H9 (cell line): ENCODE measurements at regions not wholly inside any gene's neighbourhood (a gene's known extent, or its start where the extent isn't known, plus 50 kb on each side); places are given as distances from the start of the nearest gene placed in this dataset.

Experiments
- DNase-seq: peaks from one replicate; pipeline ENCODE4 v3.0.0-alpha.2; 2017
- H2AFZ ChIP-seq: one replicate; pipeline ENCODE4 v1.6.1; 2013; ENCODE audit warnings: mild to moderate bottlenecking, low read length, control low read depth, moderate library complexity
- H2AK5ac ChIP-seq: 2 replicates; pipeline ENCODE4 v1.6.1; 2013; ENCODE audit warnings: low read length, control low read depth, mixed read lengths; ENCODE audit not compliant: insufficient read length
- H2BK120ac ChIP-seq: one replicate; pipeline ENCODE4 v1.6.1; 2013; ENCODE audit warnings: low read depth, mild to moderate bottlenecking, low read length, control low read depth, inconsistent platforms; ENCODE audit not compliant: poor library complexity, severe bottlenecking
- H2BK12ac ChIP-seq: 2 replicates; pipeline ENCODE4 v1.6.1; 2013; ENCODE audit warnings: low read length, control low read depth, mixed read lengths, low read depth; ENCODE audit not compliant: insufficient read length
- H2BK15ac ChIP-seq: 2 replicates; pipeline ENCODE4 v1.6.1; 2013; ENCODE audit warnings: low read depth, low read length, control low read depth
- H2BK20ac ChIP-seq: one replicate; pipeline ENCODE4 v1.6.1; 2013; ENCODE audit warnings: low read depth, mild to moderate bottlenecking, low read length, control low read depth, inconsistent platforms; ENCODE audit not compliant: poor library complexity, severe bottlenecking
- H2BK5ac ChIP-seq: 2 replicates; pipeline ENCODE4 v1.6.1; 2013; ENCODE audit warnings: low read length, control low read depth, mixed read lengths; ENCODE audit not compliant: insufficient read length
- H3K14ac ChIP-seq: 2 replicates; pipeline ENCODE4 v1.6.1; 2013; ENCODE audit warnings: low read length, control low read depth; ENCODE audit not compliant: insufficient read depth
- H3K18ac ChIP-seq: 2 replicates; pipeline ENCODE4 v1.6.1; 2013; ENCODE audit warnings: low read depth, mild to moderate bottlenecking, mixed read lengths, low read length, control low read depth; ENCODE audit not compliant: insufficient read length
- H3K23ac ChIP-seq: 2 replicates; pipeline ENCODE4 v1.6.1; 2013; ENCODE audit warnings: low read length, control low read depth, mixed read lengths, low read depth; ENCODE audit not compliant: insufficient read length
- H3K23me2 ChIP-seq: 2 replicates; pipeline ENCODE4 v1.6.1; 2013; ENCODE audit warnings: low read depth, mild to moderate bottlenecking, mixed read lengths, low read length, control low read depth; ENCODE audit not compliant: insufficient read length, poor library complexity, severe bottlenecking
- H3K27ac ChIP-seq: 2 replicates; pipeline ENCODE4 v1.5.1; 2013; ENCODE audit warnings: low read length, control low read depth, mixed read lengths, low read depth; ENCODE audit not compliant: insufficient read length
- H3K27me3 ChIP-seq: 2 replicates; pipeline ENCODE4 v1.6.1; 2013; ENCODE audit warnings: low read length, control low read depth, inconsistent platforms; ENCODE audit not compliant: insufficient read depth
- H3K4ac ChIP-seq: 2 replicates; pipeline ENCODE4 v1.6.1; 2013; ENCODE audit warnings: low read depth, mild to moderate bottlenecking, control low read depth, inconsistent platforms, low read length, moderate library complexity
- H3K4me1 ChIP-seq: 2 replicates; pipeline ENCODE4 v1.6.1; 2013; ENCODE audit warnings: low read length, control low read depth, inconsistent platforms; ENCODE audit not compliant: insufficient read depth
- H3K4me2 ChIP-seq: 2 replicates; pipeline ENCODE4 v1.6.1; 2013; ENCODE audit warnings: low read length, control low read depth, mixed read lengths; ENCODE audit not compliant: insufficient read length, insufficient read depth
- H3K56ac ChIP-seq: 2 replicates; pipeline ENCODE4 v1.6.1; 2013; ENCODE audit warnings: low read depth, mild to moderate bottlenecking, mixed read lengths, low read length, control low read depth; ENCODE audit not compliant: insufficient read length
- H3K79me1 ChIP-seq: 2 replicates; pipeline ENCODE4 v1.6.1; 2013; ENCODE audit warnings: low read depth, mild to moderate bottlenecking, moderate library complexity, low read length, control low read depth, inconsistent platforms; ENCODE audit not compliant: insufficient read depth, poor library complexity, severe bottlenecking
- H3K79me2 ChIP-seq: 2 replicates; pipeline ENCODE4 v1.6.1; 2013; ENCODE audit warnings: low read length, control low read depth, inconsistent platforms; ENCODE audit not compliant: insufficient read depth
- H3K9ac ChIP-seq: 2 replicates; pipeline ENCODE4 v1.6.1; 2013; ENCODE audit warnings: low read length, control low read depth, mixed read lengths; ENCODE audit not compliant: insufficient read length; ENCODE audit errors: extremely low read depth
- H3K9me3 ChIP-seq: one replicate; pipeline ENCODE4 v1.6.1; 2013; ENCODE audit warnings: low read depth, low read length, inconsistent platforms; ENCODE audit not compliant: control insufficient read depth
- H3T11ph ChIP-seq: one replicate; pipeline ENCODE4 v1.6.1; 2013; ENCODE audit warnings: mild to moderate bottlenecking, low read length, control low read depth, inconsistent platforms
- H4K20me1 ChIP-seq: one replicate; pipeline ENCODE4 v1.6.1; 2013; ENCODE audit not compliant: control insufficient read depth, insufficient read length, insufficient read depth
- H4K5ac ChIP-seq: 2 replicates; pipeline ENCODE4 v1.6.1; 2013; ENCODE audit warnings: low read depth, mild to moderate bottlenecking, mixed read lengths, low read length, control low read depth; ENCODE audit not compliant: insufficient read length
- H4K8ac ChIP-seq: replicated peaks from 2 replicates; pipeline ENCODE4 v1.6.1; 2013; ENCODE audit warnings: low read length, control low read depth, mixed read lengths, low read depth; ENCODE audit not compliant: insufficient read length
- H4K91ac ChIP-seq: 2 replicates; pipeline ENCODE4 v1.6.1; 2013; ENCODE audit warnings: low read depth, mild to moderate bottlenecking, moderate library complexity, mixed read lengths, low read length, control low read depth; ENCODE audit not compliant: insufficient read length
- H3K27ac Mint-ChIP-seq, 3 experiments: 2 replicates in 2 of 3; 3 replicates in 1 of 3; pipeline ENCODE4 v1.8.0; 2020 to 2021; ENCODE audit warnings: mixed read lengths in 3 of 3, mild to moderate bottlenecking in 1 of 3, moderate library complexity in 1 of 3
- H3K27me3 Mint-ChIP-seq: 2 replicates; pipeline ENCODE4 v1.8.0; 2021; ENCODE audit warnings: low read depth, mild to moderate bottlenecking, moderate library complexity, mixed read lengths
- H3K36me3 Mint-ChIP-seq, 3 experiments: 2 replicates in 2 of 3; 3 replicates in 1 of 3; pipeline ENCODE4 v1.8.0; 2020 to 2021; ENCODE audit warnings: low read depth in 3 of 3, mixed read lengths in 3 of 3; ENCODE audit not compliant: insufficient read depth in 1 of 3
- H3K4me1 Mint-ChIP-seq, 2 experiments: 2 replicates each; pipeline ENCODE4 v1.8.0; 2020; ENCODE audit warnings: mixed read lengths in 2 of 2
- H3K4me3 Mint-ChIP-seq, 2 experiments: 2 replicates in 1 of 2; 3 replicates in 1 of 2; pipeline ENCODE4 v1.8.0; 2020 to 2021; ENCODE audit warnings: mild to moderate bottlenecking in 2 of 2, mixed read lengths in 2 of 2, moderate library complexity in 1 of 2
- H3K9me3 Mint-ChIP-seq, 2 experiments: 2 replicates in 1 of 2; 3 replicates in 1 of 2; pipeline ENCODE4 v1.8.0; 2020; ENCODE audit warnings: mild to moderate bottlenecking in 2 of 2, mixed read lengths in 2 of 2, moderate library complexity in 1 of 2
- WGBS: extraction: QIAGEN DNeasy Blood & Tissue Kit; methylation state at CpG from one replicate; pipeline ENCODE4 v1.1.7; 2013; ENCODE audit warnings: missing lambda C conversion rate, low lambda C conversion rate, mixed read lengths; ENCODE audit not compliant: insufficient read length; ENCODE audit errors: extremely low coverage; 5-methylcytosine and 5-hydroxymethylcytosine counted together
- TF ChIP-seq, protein P1 (sequence below): fragments of 200-600 bp; sonication (generic); conservative IDR thresholded peaks from 3 replicates; pipeline ENCODE4 v1.8.0; 2021; ENCODE audit warnings: antibody characterized with exemption, mild to moderate bottlenecking

DNA sequence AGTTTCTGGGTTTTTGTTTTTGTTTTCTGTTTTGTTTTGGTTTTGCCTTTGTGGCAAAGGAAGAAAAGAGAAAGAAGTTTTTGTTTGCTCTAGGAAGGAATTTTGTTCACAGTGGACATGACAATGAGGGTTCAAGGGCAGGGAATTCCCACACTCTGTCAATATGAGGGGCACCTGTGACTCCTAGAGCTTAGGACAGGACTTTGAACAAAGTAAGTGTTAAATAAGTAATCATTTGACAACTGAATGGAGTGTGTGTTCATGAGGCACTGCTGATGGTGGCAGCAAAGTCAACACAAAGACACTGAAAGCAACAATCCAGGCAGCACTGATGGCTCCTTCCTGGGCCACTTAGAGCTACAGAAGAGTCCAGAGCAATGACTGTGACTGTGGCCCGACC is 1381.1 kb upstream of the LRRTM3 start:
- no peak overlapping the region for H3K4ac ChIP-seq
- Mint-ChIP-seq H3K27me3 (no peaks in the 10 kb centered on the region), H3K27ac (no peak overlapping the region), H3K9me3 (no peaks in the 10 kb centered on the region), H3K36me3 (no peaks in the 10 kb centered on the region), H3K4me3 (no peak overlapping the region), H3K4me1 (no peaks in the 10 kb centered on the region)
- H3K4me1 ChIP-seq: no peaks in the 10 kb centered on the region
- H2BK120ac ChIP-seq: no peak overlapping the region
- H4K91ac ChIP-seq: no peak overlapping the region
- H2AK5ac ChIP-seq: no peak overlapping the region
- TF ChIP-seq, protein P1, sequence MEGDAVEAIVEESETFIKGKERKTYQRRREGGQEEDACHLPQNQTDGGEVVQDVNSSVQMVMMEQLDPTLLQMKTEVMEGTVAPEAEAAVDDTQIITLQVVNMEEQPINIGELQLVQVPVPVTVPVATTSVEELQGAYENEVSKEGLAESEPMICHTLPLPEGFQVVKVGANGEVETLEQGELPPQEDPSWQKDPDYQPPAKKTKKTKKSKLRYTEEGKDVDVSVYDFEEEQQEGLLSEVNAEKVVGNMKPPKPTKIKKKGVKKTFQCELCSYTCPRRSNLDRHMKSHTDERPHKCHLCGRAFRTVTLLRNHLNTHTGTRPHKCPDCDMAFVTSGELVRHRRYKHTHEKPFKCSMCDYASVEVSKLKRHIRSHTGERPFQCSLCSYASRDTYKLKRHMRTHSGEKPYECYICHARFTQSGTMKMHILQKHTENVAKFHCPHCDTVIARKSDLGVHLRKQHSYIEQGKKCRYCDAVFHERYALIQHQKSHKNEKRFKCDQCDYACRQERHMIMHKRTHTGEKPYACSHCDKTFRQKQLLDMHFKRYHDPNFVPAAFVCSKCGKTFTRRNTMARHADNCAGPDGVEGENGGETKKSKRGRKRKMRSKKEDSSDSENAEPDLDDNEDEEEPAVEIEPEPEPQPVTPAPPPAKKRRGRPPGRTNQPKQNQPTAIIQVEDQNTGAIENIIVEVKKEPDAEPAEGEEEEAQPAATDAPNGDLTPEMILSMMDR: no peak
- H2BK12ac ChIP-seq: no peak overlapping the region
- H3K9me3 ChIP-seq: no peaks in the 10 kb centered on the region
- H2BK15ac ChIP-seq: no peak overlapping the region
- WGBS: no CpG with 5 or more reads among the region's 1 CpG
- H3K18ac ChIP-seq: no peak overlapping the region
- no peaks in the 10 kb centered on the region for H3K79me2 ChIP-seq
- H4K20me1 ChIP-seq: no peaks in the 10 kb centered on the region
- no peak overlapping the region for H3T11ph ChIP-seq
- no peak overlapping the region for H3K4me2 ChIP-seq
- no peaks in the 10 kb centered on the region for H3K79me1 ChIP-seq
- no peaks in the 10 kb centered on the region for H3K27me3 ChIP-seq
- no peak overlapping the region for H2BK20ac ChIP-seq
- H3K27ac ChIP-seq: no peak overlapping the region
- DNase-seq: no peak
- H3K9ac ChIP-seq: no peak overlapping the region
- H4K5ac ChIP-seq: no peak overlapping the region
- H3K23ac ChIP-seq: no peak overlapping the region
- no peak overlapping the region for H3K14ac ChIP-seq
- H3K23me2 ChIP-seq: no peaks in the 10 kb centered on the region
- no peak overlapping the region for H2BK5ac ChIP-seq
- no peak overlapping the region for H2AFZ ChIP-seq
- H4K8ac ChIP-seq: no peak overlapping the region
- no peak overlapping the region for H3K56ac ChIP-seq
